ENCODE measurements at regions not wholly inside any gene's neighbourhood (a gene's known extent, or its start where the extent isn't known, plus 50 kb on each side); places are given as distances from the start of the nearest gene placed in this dataset.
"Not testable (repeated sequence)": the region's sequence is repeated elsewhere in the genome, so short reads cannot be mapped to it uniquely, and the experiment has no call there.

DNA sequence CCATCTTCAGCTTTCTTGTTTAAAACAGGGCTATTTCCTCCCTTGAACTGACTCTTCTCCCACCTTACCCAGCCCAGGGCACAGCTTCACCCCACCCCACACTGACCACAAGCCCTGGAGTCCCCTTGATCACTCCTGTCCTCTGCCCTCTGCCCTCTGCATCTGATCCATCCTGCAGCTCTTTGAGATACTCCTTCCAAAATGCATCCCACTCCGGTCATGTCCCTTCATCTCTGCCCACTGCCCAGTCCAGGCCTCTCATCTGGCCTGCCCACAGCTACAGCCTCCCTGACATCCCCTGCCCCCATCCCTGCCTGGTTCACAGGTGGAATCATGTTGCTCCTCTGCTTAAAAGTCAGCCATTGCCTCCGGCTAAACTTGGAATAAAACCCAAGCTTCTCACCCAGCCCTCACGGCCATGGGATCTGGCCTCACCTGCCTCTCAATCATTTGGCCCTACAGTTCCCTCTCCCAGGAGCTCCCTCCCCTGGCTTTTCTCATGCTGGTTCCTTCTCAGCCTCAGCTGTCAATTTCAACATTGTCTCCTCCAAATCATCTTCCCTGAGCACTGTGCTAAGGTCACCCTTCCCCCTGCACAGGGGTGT lies 202.0 kb downstream of the MATN1 start:
- no peaks in the 10 kb centered on the region for H3K27me3 ChIP-seq (ENCODE audit: insufficient read depth, low read length)
- no peak overlapping the region for H2AFZ ChIP-seq (ENCODE audit: low read length, unreplicated experiment)
- no peaks in the 10 kb centered on the region for H3K79me2 ChIP-seq (ENCODE audit: control insufficient read depth, insufficient read depth, low read length, unreplicated experiment)
- H3K4me1 ChIP-seq (ENCODE audit: control insufficient read depth, insufficient read depth, low read length, unreplicated experiment), result peaks cover 24% of the 10 kb centered on the region
- H3K36me3 ChIP-seq (ENCODE audit: insufficient read depth, low read length), result no peaks in the 10 kb centered on the region
- no peak overlapping the region for H3K27ac ChIP-seq (ENCODE audit: low read depth, low read length)
- no peak overlapping the region for H3K4me3 ChIP-seq (ENCODE audit: low read depth, low read length)

DNA sequence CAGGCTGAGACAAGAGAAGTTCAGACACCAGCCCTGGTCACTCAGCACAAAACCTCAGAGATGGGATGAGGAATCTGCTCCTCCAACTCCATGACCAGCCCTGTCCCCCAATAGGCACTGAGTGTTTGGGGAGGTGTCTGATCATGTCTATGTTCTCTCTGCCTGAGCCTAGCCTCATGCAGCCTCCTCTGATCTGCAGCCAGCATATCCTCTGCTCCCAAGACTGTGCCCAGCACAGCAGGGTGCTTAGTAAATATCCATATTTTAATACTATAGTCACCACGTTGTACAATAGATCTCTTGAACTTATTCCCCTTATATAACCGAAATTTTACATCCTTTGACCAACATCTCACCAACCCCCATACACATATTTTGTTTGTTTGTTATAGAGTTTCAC lies 202.9 kb downstream of the MATN1 start:
- no peaks in the 10 kb centered on the region for H3K36me3 ChIP-seq (ENCODE audit: insufficient read depth, low read length)
- no peaks in the 10 kb centered on the region for H3K27me3 ChIP-seq (ENCODE audit: insufficient read depth, low read length)
- no peaks in the 10 kb centered on the region for H3K79me2 ChIP-seq (ENCODE audit: control insufficient read depth, insufficient read depth, low read length, unreplicated experiment)
- no peak overlapping the region for H3K27ac ChIP-seq (ENCODE audit: low read depth, low read length)
- no peak overlapping the region for H2AFZ ChIP-seq (ENCODE audit: low read length, unreplicated experiment)
- no peak overlapping the region for H3K4me3 ChIP-seq (ENCODE audit: low read depth, low read length)
- peaks cover 17% of the 10 kb centered on the region for H3K4me1 ChIP-seq (ENCODE audit: control insufficient read depth, insufficient read depth, low read length, unreplicated experiment)

GRCh38 chr1:30519201-30519763 lies 204.1 kb downstream of the MATN1 start:
- H3K4me3 ChIP-seq (ENCODE audit: low read depth, low read length), result no peak overlapping the region
- no peak overlapping the region for H3K27ac ChIP-seq (ENCODE audit: low read depth, low read length)
- H2AFZ ChIP-seq (ENCODE audit: low read length, unreplicated experiment), result no peak overlapping the region
- H3K79me2 ChIP-seq (ENCODE audit: control insufficient read depth, insufficient read depth, low read length, unreplicated experiment), result no peaks in the 10 kb centered on the region
- H3K4me1 ChIP-seq (ENCODE audit: control insufficient read depth, insufficient read depth, low read length, unreplicated experiment), result peaks cover 16% of the 10 kb centered on the region
- H3K27me3 ChIP-seq (ENCODE audit: insufficient read depth, low read length), result no peaks in the 10 kb centered on the region
- H3K36me3 ChIP-seq (ENCODE audit: insufficient read depth, low read length), result no peaks in the 10 kb centered on the region

GRCh38 chr1:30518696-30519095 lies 204.7 kb downstream of the MATN1 start:
- H3K4me1 ChIP-seq (ENCODE audit: control insufficient read depth, insufficient read depth, low read length, unreplicated experiment), result peaks cover 15% of the 10 kb centered on the region
- no peak overlapping the region for H2AFZ ChIP-seq (ENCODE audit: low read length, unreplicated experiment)
- no peak overlapping the region for H3K4me3 ChIP-seq (ENCODE audit: low read depth, low read length)
- no peaks in the 10 kb centered on the region for H3K27me3 ChIP-seq (ENCODE audit: insufficient read depth, low read length)
- no peaks in the 10 kb centered on the region for H3K79me2 ChIP-seq (ENCODE audit: control insufficient read depth, insufficient read depth, low read length, unreplicated experiment)
- no peak overlapping the region for H3K27ac ChIP-seq (ENCODE audit: low read depth, low read length)
- no peaks in the 10 kb centered on the region for H3K36me3 ChIP-seq (ENCODE audit: insufficient read depth, low read length)

- Histone ChIP-seq H3K27me3 (ENCODE audit: insufficient read depth, low read length) (no peaks in the 10 kb centered on the region), H3K4me1 (ENCODE audit: control insufficient read depth, insufficient read depth, low read length, unreplicated experiment) (peaks cover 10% of the 10 kb centered on the region), H3K36me3 (ENCODE audit: insufficient read depth, low read length) (no peaks in the 10 kb centered on the region), H3K79me2 (ENCODE audit: control insufficient read depth, insufficient read depth, low read length, unreplicated experiment) (no peaks in the 10 kb centered on the region), H3K4me3 (ENCODE audit: low read depth, low read length) (no peak overlapping the region), H3K27ac (ENCODE audit: low read depth, low read length) (no peak overlapping the region), H2AFZ (ENCODE audit: low read length, unreplicated experiment) (no peak overlapping the region)
Measured at GRCh38 chr1:30518186-30518585, 205.2 kb downstream of the MATN1 start.

GRCh38 chr1:30517666-30518065 lies 205.7 kb downstream of the MATN1 start:
- not testable (repeated sequence) for H3K79me2 ChIP-seq (ENCODE audit: control insufficient read depth, insufficient read depth, low read length, unreplicated experiment); H3K4me1 ChIP-seq (ENCODE audit: control insufficient read depth, insufficient read depth, low read length, unreplicated experiment); H3K27ac ChIP-seq (ENCODE audit: low read depth, low read length); H3K36me3 ChIP-seq (ENCODE audit: insufficient read depth, low read length); H3K4me3 ChIP-seq (ENCODE audit: low read depth, low read length); H2AFZ ChIP-seq (ENCODE audit: low read length, unreplicated experiment); H3K27me3 ChIP-seq (ENCODE audit: insufficient read depth, low read length)

GRCh38 chr1:30517241-30517640 lies 206.1 kb downstream of the MATN1 start:
- not testable (repeated sequence) for H3K27me3 ChIP-seq (ENCODE audit: insufficient read depth, low read length); H3K36me3 ChIP-seq (ENCODE audit: insufficient read depth, low read length); H3K4me1 ChIP-seq (ENCODE audit: control insufficient read depth, insufficient read depth, low read length, unreplicated experiment); H3K79me2 ChIP-seq (ENCODE audit: control insufficient read depth, insufficient read depth, low read length, unreplicated experiment); H3K4me3 ChIP-seq (ENCODE audit: low read depth, low read length); H2AFZ ChIP-seq (ENCODE audit: low read length, unreplicated experiment); H3K27ac ChIP-seq (ENCODE audit: low read depth, low read length)

- no peaks in the 10 kb centered on the region for H3K36me3 ChIP-seq (ENCODE audit: insufficient read depth, low read length)
- H3K4me3 ChIP-seq (ENCODE audit: low read depth, low read length), result no peak overlapping the region
- H3K27me3 ChIP-seq (ENCODE audit: insufficient read depth, low read length), result no peaks in the 10 kb centered on the region
- H2AFZ ChIP-seq (ENCODE audit: low read length, unreplicated experiment), result no peak overlapping the region
- H3K27ac ChIP-seq (ENCODE audit: low read depth, low read length), result no peak overlapping the region
- H3K4me1 ChIP-seq (ENCODE audit: control insufficient read depth, insufficient read depth, low read length, unreplicated experiment), result peaks cover 9% of the 10 kb centered on the region
- no peaks in the 10 kb centered on the region for H3K79me2 ChIP-seq (ENCODE audit: control insufficient read depth, insufficient read depth, low read length, unreplicated experiment)
Measured at GRCh38 chr1:30516485-30516858, 206.9 kb downstream of the MATN1 start.

- Histone ChIP-seq H2AFZ (ENCODE audit: low read length, unreplicated experiment) (no peak overlapping the region), H3K27me3 (ENCODE audit: insufficient read depth, low read length) (no peaks in the 10 kb centered on the region), H3K27ac (ENCODE audit: low read depth, low read length) (no peak overlapping the region), H3K79me2 (ENCODE audit: control insufficient read depth, insufficient read depth, low read length, unreplicated experiment) (no peaks in the 10 kb centered on the region), H3K4me1 (ENCODE audit: control insufficient read depth, insufficient read depth, low read length, unreplicated experiment) (peaks cover 11% of the 10 kb centered on the region), H3K4me3 (ENCODE audit: low read depth, low read length) (no peak overlapping the region), H3K36me3 (ENCODE audit: insufficient read depth, low read length) (no peaks in the 10 kb centered on the region)
Measured at GRCh38 chr1:30515755-30516484, 207.5 kb downstream of the MATN1 start.

DNA sequence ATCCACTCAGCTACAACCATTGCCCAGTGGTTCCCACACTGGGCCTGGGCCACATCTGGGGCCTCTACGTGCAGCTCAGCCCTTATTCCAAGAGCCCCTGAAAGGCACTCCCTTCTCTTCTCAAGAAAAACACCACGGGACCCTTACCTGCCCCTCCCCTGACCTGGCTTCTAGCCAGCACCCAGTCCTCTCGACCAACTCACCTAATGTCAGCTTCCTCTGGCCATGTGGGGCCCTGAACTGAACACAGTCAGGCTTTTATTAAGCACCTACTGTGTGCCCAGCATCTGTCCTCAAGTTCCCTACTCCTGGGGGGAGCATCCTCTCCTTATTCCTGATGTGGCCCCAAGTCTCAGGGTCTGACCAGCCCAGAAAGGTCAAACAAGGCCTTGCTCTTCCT lies 208.4 kb downstream of the MATN1 start:
- peaks cover 11% of the 10 kb centered on the region for H3K4me1 ChIP-seq (ENCODE audit: control insufficient read depth, insufficient read depth, low read length, unreplicated experiment)
- H3K4me3 ChIP-seq (ENCODE audit: low read depth, low read length), result no peak overlapping the region
- H3K79me2 ChIP-seq (ENCODE audit: control insufficient read depth, insufficient read depth, low read length, unreplicated experiment), result no peaks in the 10 kb centered on the region
- H3K36me3 ChIP-seq (ENCODE audit: insufficient read depth, low read length), result no peaks in the 10 kb centered on the region
- no peak overlapping the region for H2AFZ ChIP-seq (ENCODE audit: low read length, unreplicated experiment)
- no peak overlapping the region for H3K27ac ChIP-seq (ENCODE audit: low read depth, low read length)
- no peaks in the 10 kb centered on the region for H3K27me3 ChIP-seq (ENCODE audit: insufficient read depth, low read length)

DNA sequence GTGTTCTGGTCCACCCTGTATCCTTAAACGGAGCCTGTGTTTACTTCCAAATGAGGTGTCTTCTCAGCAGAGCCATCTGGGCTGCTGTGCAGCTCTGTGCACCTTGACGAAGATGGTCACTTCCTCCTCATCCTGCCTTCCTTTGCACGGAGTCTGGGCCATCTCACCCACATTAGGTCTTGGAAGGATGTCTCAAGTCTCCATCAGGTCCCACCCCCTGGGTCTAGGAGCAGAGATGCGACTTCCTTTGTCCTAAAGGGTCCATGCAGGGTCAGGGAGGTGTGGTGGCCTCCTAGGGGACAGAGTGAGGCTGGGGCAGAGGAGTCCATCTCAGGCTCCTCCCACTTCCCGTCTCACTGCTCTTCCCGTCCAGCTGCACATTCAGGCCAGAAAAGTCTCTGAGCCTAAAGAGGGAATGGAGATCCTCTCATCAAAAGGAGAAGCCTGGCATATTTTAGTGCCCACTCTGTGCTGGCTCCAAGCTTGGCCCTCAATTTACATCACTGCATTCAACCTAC lies 209.2 kb downstream of the MATN1 start:
- H3K4me3 ChIP-seq (ENCODE audit: low read depth, low read length), result no peak overlapping the region
- no peak overlapping the region for H2AFZ ChIP-seq (ENCODE audit: low read length, unreplicated experiment)
- H3K27ac ChIP-seq (ENCODE audit: low read depth, low read length), result no peak overlapping the region
- no peaks in the 10 kb centered on the region for H3K79me2 ChIP-seq (ENCODE audit: control insufficient read depth, insufficient read depth, low read length, unreplicated experiment)
- H3K27me3 ChIP-seq (ENCODE audit: insufficient read depth, low read length), result no peaks in the 10 kb centered on the region; the same call in 1 of the 2 replicates
- peaks cover 11% of the 10 kb centered on the region for H3K4me1 ChIP-seq (ENCODE audit: control insufficient read depth, insufficient read depth, low read length, unreplicated experiment)
- no peaks in the 10 kb centered on the region for H3K36me3 ChIP-seq (ENCODE audit: insufficient read depth, low read length)

Measured in ACC112 (cell line).